Right lobe of liver (tissue), 6 donors: ENCODE measurements at regions not wholly inside any gene's neighbourhood (a gene's known extent, or its start where the extent isn't known, plus 50 kb on each side); places are given as distances from the start of the nearest gene placed in this dataset.

ENCODE experiments used
- ATAC-seq, 4 donors: fragments of 200-7000 bp; cut with Tn5 transposase; one replicate each; pipeline ENCODE4 v1.9.1; 2020; ENCODE audit warnings: mild to moderate bottlenecking in 4 of 4, moderate library complexity in 4 of 4
- DNase-seq, 3 donors: peaks; one replicate each; pipeline ENCODE4 v3.0.0-alpha.2; 2020
- H3K27ac ChIP-seq, 3 donors: fragments of 200-600 bp; one replicate each; pipeline ENCODE4 v1.8.0; 2022
- H3K27me3 ChIP-seq, 2 donors: fragments of 200-600 bp; one replicate each; pipeline ENCODE4 v1.8.0; 2022
- H3K36me3 ChIP-seq, 4 donors: fragments of 200-600 bp; sonication (generic) in 1 of 4; one replicate each; pipeline versions ENCODE4 v1.5.1 to v1.8.0; 2017 to 2022; ENCODE audit warnings: control low read depth in 1 of 4
- H3K4me1 ChIP-seq, 4 donors: fragments of 200-600 bp; sonication (generic) in 1 of 4; one replicate each; pipeline versions ENCODE4 v1.5.1 to v1.8.0; 2017 to 2022; ENCODE audit warnings: control low read depth in 1 of 4
- H3K4me3 ChIP-seq, 3 donors: fragments of 200-600 bp; one replicate each; pipeline ENCODE4 v1.8.0; 2022
- H3K9me3 ChIP-seq, 4 donors: fragments of 200-600 bp; sonication (generic) in 1 of 4; one replicate each; pipeline versions ENCODE4 v1.5.1 to v1.8.0; 2017 to 2022; ENCODE audit warnings: control low read depth in 1 of 4
- CTCF ChIP-seq, 4 donors: fragments of 200-600 bp in 3 of 4; fragments of 450-650 bp in 1 of 4; IDR thresholded peaks; one replicate each; pipeline versions ENCODE4 v1.5.1 to v1.8.0; 2016 to 2022; ENCODE audit warnings: antibody characterized with exemption in 4 of 4, mild to moderate bottlenecking in 2 of 4
- POLR2A ChIP-seq: fragments of 450-650 bp; IDR thresholded peaks from one replicate; pipeline ENCODE4 v1.6.1; 2017; ENCODE audit warnings: antibody characterized with exemption, mild to moderate bottlenecking
- WGBS: methylation state at CpG from one replicate; pipeline ENCODE4 v1.1.6; 2018; ENCODE audit warnings: low coverage, low lambda C conversion rate; ENCODE audit not compliant: insufficient coverage; ENCODE audit errors: missing lambda C conversion rate; 5-methylcytosine and 5-hydroxymethylcytosine counted together
- intact Hi-C, 2 donors: fragments of 100-400 bp; cut with DNase I; formaldehyde crosslinking; loops; one replicate each; pipeline versions ENCODE4 v1.11.2 to v1.14.1; 2022
- donor health status: DM: no; HTN: yes; CAD: no.
- donor health status: DM: no; HTN: no; CAD: no.
- donor health status: DM: no; HTN: no; CAD: no.
- donor health status: DM: no; HTN: yes; CAD: no.
- donor health status: DM: no; HTN: yes; CAD: no.

- ATAC-seq: no peak
- DNase-seq: no peak
- Histone ChIP-seq H3K9me3 (no peaks in the 10 kb centered on the region), H3K36me3 (no peaks in the 10 kb centered on the region), H3K4me1 (no peaks in the 10 kb centered on the region), H3K27me3 (no peaks in the 10 kb centered on the region), H3K4me3 (no peak overlapping the region), H3K27ac (no peak overlapping the region)
- intact Hi-C loops: no loop called here
- TF ChIP-seq CTCF (IDR thresholded peaks at IDR 0.05) (no peak), POLR2A (no peak)
These were observed 120.0 kb upstream of the VAMP7 start for GRCh38 chrX:155761185-155761584.

GRCh38 chrX:155757046-155757759 is 123.9 kb upstream of the VAMP7 start:
- 42% methylated on average over 3 of the region's 3 CpGs for WGBS
- Histone ChIP-seq H3K36me3 (no peaks in the 10 kb centered on the region), H3K9me3 (no peaks in the 10 kb centered on the region), H3K27ac (no peak overlapping the region), H3K27me3 (no peaks in the 10 kb centered on the region), H3K4me3 (no peak overlapping the region), H3K4me1 (no peaks in the 10 kb centered on the region)
- ATAC-seq (no peak), DNase-seq (no peak)
- intact Hi-C loops: no loop called here
- TF ChIP-seq CTCF (IDR thresholded peaks at IDR 0.05) (no peak), POLR2A (no peak)

GRCh38 chrX:155755706-155756337 is 125.3 kb upstream of the VAMP7 start:
- no peaks in the 10 kb centered on the region for H3K27me3 ChIP-seq
- ATAC-seq (no peak), DNase-seq (no peak)
- TF ChIP-seq POLR2A (no peak), CTCF (IDR thresholded peaks at IDR 0.05) (no peak)
- H3K27ac ChIP-seq: no peak overlapping the region
- no peaks in the 10 kb centered on the region for H3K4me1 ChIP-seq
- H3K36me3 ChIP-seq: no peaks in the 10 kb centered on the region
- no peaks in the 10 kb centered on the region for H3K9me3 ChIP-seq
- H3K4me3 ChIP-seq: no peak overlapping the region
- intact Hi-C loops: no loop called here

- TF ChIP-seq CTCF (IDR thresholded peaks at IDR 0.05) (no peak), POLR2A (no peak)
- DNase-seq (no peak), ATAC-seq (no peak)
- Histone ChIP-seq H3K27me3 (no peaks in the 10 kb centered on the region), H3K4me3 (no peak overlapping the region), H3K9me3 (no peaks in the 10 kb centered on the region), H3K4me1 (peaks cover 0 to 2% (median 0%) of the 10 kb centered on the region in 4 donors), H3K36me3 (no peaks in the 10 kb centered on the region), H3K27ac (no peak overlapping the region)
- intact Hi-C loops: no loop called here
These were observed 130.0 kb upstream of the VAMP7 start for GRCh38 chrX:155751131-155751530.
